GM12892 (cell line): ENCODE measurements at regions not wholly inside any gene's neighbourhood (a gene's known extent, or its start where the extent isn't known, plus 50 kb on each side); places are given as distances from the start of the nearest gene placed in this dataset.

Experiments used
- POLR2A ChIP-seq: IDR thresholded peaks from 2 replicates; pipeline ENCODE4 v1.6.1; 2011; ENCODE audit warnings: low read depth, low read length, control low read depth
- POLR2AphosphoS5 ChIP-seq: IDR thresholded peaks from 2 replicates; pipeline ENCODE4 v1.6.1; 2011; ENCODE audit warnings: low read depth, low read length, control low read depth
- TAF1 ChIP-seq: IDR thresholded peaks from 2 replicates; pipeline ENCODE4 v1.6.1; 2011; ENCODE audit warnings: low read depth, mild to moderate bottlenecking, control low read depth, low read length, borderline replicate concordance

- no peak for TF ChIP-seq POLR2A
- no peak for TF ChIP-seq TAF1
- no peak for TF ChIP-seq POLR2AphosphoS5
Measured at GRCh38 chr6:87904011-87904410, 143.6 kb upstream of the SPACA1 start.
